NCI-H1105 treated with DMSO at 0.1 percent for 48 hours (cell line): ENCODE measurements at regions not wholly inside any gene's neighbourhood (a gene's known extent, or its start where the extent isn't known, plus 50 kb on each side); places are given as distances from the start of the nearest gene placed in this dataset.

Experiments
- DNase-seq: peaks from one replicate; lab custom pipeline; 2025; lab: John Stamatoyannopoulos, UW

GRCh38 chr14:51780741-51781140, 79.7 kb upstream of the GNG2 start:
- DNase-seq: no peak

GRCh38 chr14:51781381-51781780, 79.0 kb upstream of the GNG2 start:
- no peak for DNase-seq

GRCh38 chr14:51782435-51782834, 78.0 kb upstream of the GNG2 start:
- DNase-seq: no peak

DNA sequence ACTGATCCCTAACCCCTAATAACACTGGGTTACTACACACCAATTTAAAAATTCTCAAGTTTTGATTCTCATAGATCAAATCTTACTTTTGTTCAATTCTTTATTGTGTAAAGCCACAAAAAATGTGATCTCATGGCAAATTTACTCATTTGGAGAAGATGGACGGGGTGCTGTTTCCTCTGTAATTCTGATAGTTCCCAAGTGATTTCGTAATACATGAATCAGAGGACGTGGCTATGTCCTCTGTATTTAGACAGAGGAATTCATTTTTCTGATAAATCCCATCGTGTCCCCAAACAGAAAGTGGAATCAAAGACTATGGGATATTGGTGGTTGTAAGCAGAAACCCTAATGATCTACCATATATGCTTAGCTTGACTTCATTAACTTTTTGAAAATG, 76.6 kb upstream of the GNG2 start:
- no peak for DNase-seq

DNA sequence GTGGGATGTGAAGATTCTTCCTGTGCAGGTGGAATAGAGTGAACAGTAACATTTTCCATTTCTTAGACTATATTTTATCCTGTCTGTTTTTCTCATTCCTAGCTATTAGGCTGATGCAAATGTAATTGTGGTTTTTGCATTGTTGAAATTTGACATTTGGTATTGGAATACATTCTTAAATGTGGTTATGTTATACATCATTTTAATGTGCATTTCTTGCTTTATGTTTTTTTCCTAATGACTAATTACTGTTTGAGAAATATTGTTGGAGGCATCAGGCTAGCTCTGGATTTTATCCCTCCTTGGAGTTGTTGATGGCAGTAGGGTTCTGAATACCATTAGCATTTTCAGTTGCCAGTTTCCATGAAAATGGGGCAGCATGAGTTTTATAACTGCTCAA, 75.9 kb upstream of the GNG2 start:
- no peak for DNase-seq

DNA sequence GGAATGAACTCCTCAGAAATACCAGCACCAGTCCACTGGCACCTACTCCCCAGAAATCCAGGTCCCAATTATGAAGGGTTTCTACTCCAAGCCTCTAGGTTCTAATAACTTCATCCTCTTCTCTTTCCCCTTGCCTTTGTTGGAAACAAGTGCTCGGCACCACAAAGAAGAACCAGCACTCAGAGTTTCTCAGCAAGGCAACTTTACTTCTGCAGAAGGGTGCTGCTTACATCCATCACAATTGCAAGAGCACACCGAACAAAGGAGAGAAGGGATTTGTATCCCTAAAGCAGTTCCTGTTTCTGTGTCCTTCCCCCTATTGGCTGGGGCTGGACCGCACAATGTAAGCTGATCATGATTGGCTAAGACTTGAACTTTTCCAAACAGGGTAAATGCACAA, 74.2 kb upstream of the GNG2 start:
- no peak for DNase-seq

- DNase-seq: no peak
These were observed 73.1 kb upstream of the GNG2 start for GRCh38 chr14:51787352-51787751.

DNA sequence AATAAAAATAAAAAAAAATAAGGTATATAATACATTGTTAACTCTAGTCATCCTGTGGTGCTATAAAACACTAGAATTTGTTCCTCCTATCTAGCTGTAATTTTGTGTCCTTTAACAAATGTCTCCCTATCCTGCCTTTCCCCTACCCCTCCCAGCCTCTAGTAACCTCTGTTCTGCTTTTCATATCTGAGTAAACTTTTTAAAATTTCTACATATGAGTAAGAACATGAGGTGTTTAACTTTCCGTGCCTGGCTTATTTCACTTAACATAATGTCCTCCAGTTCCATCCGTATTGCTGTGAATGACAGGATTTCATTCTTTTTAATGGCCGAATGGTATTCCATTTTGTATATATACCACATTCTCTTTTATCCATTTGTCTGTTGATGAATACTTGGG, 71.3 kb upstream of the GNG2 start:
- DNase-seq: no peak

DNA sequence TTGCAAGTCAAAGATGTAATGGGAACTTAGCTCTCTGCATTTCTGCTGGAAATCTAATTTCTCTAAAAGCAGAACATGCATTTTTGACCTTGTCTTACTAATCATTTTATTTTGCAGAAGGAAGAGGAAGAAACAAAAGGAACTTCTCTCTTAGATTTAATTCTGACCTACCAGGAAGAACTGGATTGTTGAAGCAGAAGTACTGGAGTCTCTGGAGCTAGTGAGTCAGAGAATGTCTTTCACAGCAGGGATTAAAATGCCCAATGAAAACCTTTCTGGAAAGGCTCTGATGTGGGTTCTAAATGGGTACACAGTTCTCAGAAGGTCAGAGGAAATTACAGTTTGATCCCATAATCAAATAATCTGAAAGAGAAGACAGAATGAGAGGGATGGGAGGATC, 70.8 kb upstream of the GNG2 start:
- DNase-seq: no peak

DNA sequence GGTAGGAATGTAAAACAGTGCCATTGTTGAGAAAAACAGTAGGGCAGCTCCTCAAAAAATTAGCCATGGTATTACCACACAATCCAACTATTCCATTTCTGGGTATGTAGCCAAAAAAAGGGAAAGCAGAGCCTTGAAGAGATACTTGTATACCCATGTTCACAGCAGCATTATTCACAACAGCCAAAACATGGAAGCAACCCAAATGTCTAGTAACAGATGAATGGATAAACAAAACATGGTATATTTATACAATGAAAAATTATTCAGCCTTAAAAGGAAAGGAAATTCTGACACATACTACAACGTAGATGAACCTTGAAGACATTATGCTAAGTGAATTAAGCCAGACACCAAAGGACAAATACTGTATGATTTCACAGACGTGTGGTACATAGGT, 67.6 kb upstream of the GNG2 start:
- DNase-seq: peak; percentile 31

DNA sequence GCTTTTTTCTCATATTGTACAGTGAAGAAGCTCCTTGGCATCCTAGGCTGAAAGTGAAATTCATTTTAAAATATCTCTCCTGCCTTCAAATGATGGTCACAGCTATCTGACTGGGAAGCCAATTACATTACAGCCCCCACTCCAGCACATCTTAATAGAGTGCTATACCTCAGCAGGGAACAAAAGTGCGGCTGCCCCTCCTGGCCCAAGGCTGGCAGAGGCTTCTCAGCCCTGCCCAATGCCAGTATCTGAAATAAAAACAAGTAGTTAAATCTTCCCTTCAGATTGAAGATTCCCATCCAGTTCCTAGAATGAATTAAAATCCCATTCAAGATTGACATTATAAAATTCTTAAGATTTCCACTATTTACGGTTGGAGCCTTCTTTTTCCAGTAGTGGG, 54.9 kb upstream of the GNG2 start:
- no peak for DNase-seq

DNA sequence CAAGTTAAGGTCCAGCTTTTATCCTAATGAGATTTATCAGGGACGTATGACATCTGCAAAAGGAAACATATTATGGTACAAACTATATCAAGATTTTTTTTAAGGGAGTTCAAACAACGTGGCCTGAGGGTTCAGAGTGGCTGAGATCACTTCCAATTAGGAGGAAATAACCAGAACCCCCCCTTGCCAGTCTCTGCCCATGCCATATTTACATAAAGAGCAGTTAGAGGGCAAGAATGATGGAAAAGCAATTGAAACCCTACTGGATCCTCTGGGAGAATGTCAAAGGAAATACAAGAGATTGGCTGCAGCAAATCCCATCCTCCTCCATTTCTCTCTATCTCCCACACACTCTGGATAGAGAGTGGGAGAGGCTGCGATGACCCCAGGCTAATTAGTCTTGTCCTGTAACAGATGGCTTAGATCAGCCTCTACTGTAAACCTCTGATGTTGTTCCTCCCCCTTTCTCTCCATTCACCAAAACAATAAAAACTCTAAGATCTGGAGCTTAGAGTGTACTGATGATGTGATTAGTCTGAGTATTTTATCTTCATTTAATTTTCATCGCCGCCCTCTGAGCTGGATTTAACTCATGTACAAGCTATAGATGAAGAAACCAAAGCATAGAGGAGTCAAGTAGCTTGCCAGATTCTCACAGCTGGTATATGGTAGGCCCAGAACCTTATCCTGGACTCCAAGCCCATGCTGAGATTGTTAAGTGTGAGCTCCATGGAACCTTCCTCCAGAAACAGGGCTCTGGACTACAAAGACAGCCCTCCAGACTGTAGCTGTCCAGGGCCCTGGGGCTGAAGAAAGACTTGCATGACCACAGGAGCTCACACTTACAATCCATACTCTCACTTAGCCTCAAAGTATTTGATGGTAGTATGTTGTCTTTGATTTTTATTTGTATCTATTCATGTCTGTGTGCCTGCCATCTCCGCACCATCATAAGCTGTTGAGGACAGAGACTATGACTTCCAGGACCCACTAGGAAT, 54.1 kb upstream of the GNG2 start:
- no peak for DNase-seq

DNA sequence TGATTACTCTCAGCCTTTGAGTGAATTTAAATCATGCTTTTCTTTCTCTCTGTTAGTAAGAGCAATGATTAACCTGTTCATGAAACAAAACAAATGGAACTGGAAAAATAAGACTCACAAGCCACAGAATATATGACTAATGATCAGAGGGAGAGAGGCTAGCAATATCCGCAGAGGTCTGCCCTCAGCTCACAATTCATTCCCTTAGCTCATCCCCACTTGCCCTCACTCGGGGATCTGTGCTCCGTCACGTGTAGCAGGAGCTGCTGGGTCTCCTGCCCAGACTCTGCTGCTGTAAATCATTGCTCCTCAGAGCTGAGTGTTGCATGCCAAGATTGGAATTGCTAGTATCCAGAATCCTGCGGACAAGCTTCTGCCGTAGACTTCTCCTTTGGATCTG, 53.1 kb upstream of the GNG2 start:
- DNase-seq: no peak
